Upper lobe of left lung (tissue), 6 donors: ENCODE measurements at regions not wholly inside any gene's neighbourhood (a gene's known extent, or its start where the extent isn't known, plus 50 kb on each side); places are given as distances from the start of the nearest gene placed in this dataset.

ENCODE experiments used
- ATAC-seq, 2 donors: fragments of 200-7000 bp; cut with Tn5 transposase; one replicate each; pipeline ENCODE4 v1.9.1; 2022; ENCODE audit warnings: mild to moderate bottlenecking in 2 of 2, moderate library complexity in 2 of 2; ENCODE audit not compliant: low FRiP score in 2 of 2
- DNase-seq, 2 donors: peaks; one replicate each; pipeline ENCODE4 v3.0.0-alpha.2; 2019 to 2020
- H3K27ac ChIP-seq, 4 donors: fragments of 200-600 bp; sonication (generic); one replicate each; pipeline ENCODE4 v1.5.1; 2016 to 2019
- H3K27me3 ChIP-seq, 4 donors: fragments of 200-600 bp; sonication (generic); one replicate each; pipeline ENCODE4 v1.5.1; 2017 to 2019
- H3K36me3 ChIP-seq, 4 donors: fragments of 200-600 bp; sonication (generic); one replicate each; pipeline ENCODE4 v1.5.1; 2016 to 2019
- H3K4me1 ChIP-seq, 4 donors: fragments of 200-600 bp; sonication (generic); one replicate each; pipeline ENCODE4 v1.5.1; 2018 to 2019
- H3K4me3 ChIP-seq, 4 donors: fragments of 200-600 bp; sonication (generic); one replicate each; pipeline ENCODE4 v1.5.1; 2017 to 2019; ENCODE audit warnings: mild to moderate bottlenecking in 2 of 4, moderate library complexity in 1 of 4
- H3K9me3 ChIP-seq, 4 donors: fragments of 200-600 bp; sonication (generic); one replicate each; pipeline ENCODE4 v1.5.1; 2018 to 2019
- EP300 ChIP-seq, 4 donors: sonication (generic); formaldehyde crosslinking; IDR thresholded peaks; one replicate each; pipeline ENCODE4 v1.5.1; 2017; ENCODE audit warnings: antibody characterized with exemption in 4 of 4, control low read depth in 2 of 4
- POLR2A ChIP-seq, 4 donors: fragments of 450-650 bp; IDR thresholded peaks; one replicate each; pipeline ENCODE4 v1.5.1; 2016 to 2017; ENCODE audit warnings: antibody characterized with exemption in 4 of 4, mild to moderate bottlenecking in 2 of 4
- POLR2AphosphoS5 ChIP-seq, 2 donors: sonication (generic); formaldehyde crosslinking; IDR thresholded peaks; one replicate each; pipeline ENCODE4 v1.5.1; 2017; ENCODE audit warnings: antibody characterized with exemption in 2 of 2
- WGBS, 2 donors: methylation state at CpG; one replicate each; pipeline ENCODE4 v1.1.5; 2017 to 2018; 5-methylcytosine and 5-hydroxymethylcytosine counted together
- TF ChIP-seq, protein P1 (sequence below), 6 experiments: fragments of 450-650 bp in 4 of 6; fragments of 200-600 bp in 2 of 6; sonication (generic) in 2 of 6; IDR thresholded peaks; one replicate each; pipeline ENCODE4 v1.5.1; 2016 to 2019; ENCODE audit warnings: antibody characterized with exemption in 6 of 6
- donor health status: DM: no; HTN: no; CAD: no; lungs with moderate emphysema.
- donor health status: DM: no; HTN: yes; CAD: no; lungs with severe emphysema.

DNA sequence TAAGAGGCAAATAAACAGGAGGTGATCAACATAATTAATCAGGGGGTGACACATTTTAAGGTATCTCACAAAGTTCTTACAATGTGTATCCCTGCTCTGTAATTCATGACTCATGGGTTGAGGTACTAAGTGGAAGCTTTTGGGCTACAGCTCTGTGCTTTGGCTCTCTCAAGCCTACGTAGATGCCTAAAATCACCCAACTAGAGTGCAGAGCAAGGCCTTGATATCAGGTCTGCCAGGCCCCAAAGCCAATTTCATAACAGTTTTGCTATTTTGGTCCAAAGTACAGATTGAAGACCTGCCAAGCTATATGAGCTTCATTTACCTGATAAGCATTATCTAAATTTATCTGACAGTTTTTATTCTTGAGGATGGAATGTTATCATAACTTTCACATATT is 175.3 kb upstream of the BET1 start:
- ATAC-seq = no peak
- no peak for TF ChIP-seq EP300 (IDR thresholded peaks at IDR 0.05)
- TF ChIP-seq, protein P1, sequence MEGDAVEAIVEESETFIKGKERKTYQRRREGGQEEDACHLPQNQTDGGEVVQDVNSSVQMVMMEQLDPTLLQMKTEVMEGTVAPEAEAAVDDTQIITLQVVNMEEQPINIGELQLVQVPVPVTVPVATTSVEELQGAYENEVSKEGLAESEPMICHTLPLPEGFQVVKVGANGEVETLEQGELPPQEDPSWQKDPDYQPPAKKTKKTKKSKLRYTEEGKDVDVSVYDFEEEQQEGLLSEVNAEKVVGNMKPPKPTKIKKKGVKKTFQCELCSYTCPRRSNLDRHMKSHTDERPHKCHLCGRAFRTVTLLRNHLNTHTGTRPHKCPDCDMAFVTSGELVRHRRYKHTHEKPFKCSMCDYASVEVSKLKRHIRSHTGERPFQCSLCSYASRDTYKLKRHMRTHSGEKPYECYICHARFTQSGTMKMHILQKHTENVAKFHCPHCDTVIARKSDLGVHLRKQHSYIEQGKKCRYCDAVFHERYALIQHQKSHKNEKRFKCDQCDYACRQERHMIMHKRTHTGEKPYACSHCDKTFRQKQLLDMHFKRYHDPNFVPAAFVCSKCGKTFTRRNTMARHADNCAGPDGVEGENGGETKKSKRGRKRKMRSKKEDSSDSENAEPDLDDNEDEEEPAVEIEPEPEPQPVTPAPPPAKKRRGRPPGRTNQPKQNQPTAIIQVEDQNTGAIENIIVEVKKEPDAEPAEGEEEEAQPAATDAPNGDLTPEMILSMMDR (IDR thresholded peaks at IDR 0.05) = no peak
- TF ChIP-seq POLR2AphosphoS5 (IDR thresholded peaks at IDR 0.05) = no peak
- TF ChIP-seq POLR2A (IDR thresholded peaks at IDR 0.05) = no peak
- 86 to 90% methylated on average over 1 of the region's 1 CpG for WGBS, 2 donors
- H3K27ac ChIP-seq = no peak overlapping the region
- H3K36me3 ChIP-seq = no peaks in the 10 kb centered on the region
- H3K4me3 ChIP-seq = no peak overlapping the region
- no peaks in the 10 kb centered on the region for H3K27me3 ChIP-seq
- H3K4me1 ChIP-seq = peaks cover 0 to 10% (median 6%) of the 10 kb centered on the region in 4 donors
- DNase-seq = no peak
- no peaks in the 10 kb centered on the region for H3K9me3 ChIP-seq

DNA sequence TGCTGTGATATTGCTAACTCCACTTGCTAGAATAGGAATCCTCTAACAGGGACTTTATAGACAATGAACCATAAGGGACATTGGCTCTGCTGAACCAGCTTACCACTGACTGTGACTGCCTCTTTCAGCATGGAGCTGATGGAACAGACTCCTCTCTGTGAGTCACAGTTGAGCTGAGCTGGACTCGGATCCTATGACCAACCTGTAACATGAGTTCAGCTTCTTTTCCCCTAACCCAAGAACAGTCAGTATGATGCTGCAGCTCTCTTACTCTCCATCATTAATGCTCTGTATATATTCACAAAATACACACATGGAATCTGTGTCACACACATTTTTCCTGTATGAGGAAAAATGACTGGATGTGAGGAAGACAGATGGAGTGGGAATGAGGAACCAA is 177.9 kb upstream of the BET1 start:
- TF ChIP-seq, protein P1 (IDR thresholded peaks at IDR 0.05) = no peak
- no peak for TF ChIP-seq POLR2A (IDR thresholded peaks at IDR 0.05)
- no peak for TF ChIP-seq EP300 (IDR thresholded peaks at IDR 0.05)
- no peak for TF ChIP-seq POLR2AphosphoS5 (IDR thresholded peaks at IDR 0.05)
- Histone ChIP-seq H3K4me1 (peaks cover 0 to 10% (median 6%) of the 10 kb centered on the region in 4 donors), H3K4me3 (no peak overlapping the region), H3K27ac (no peak overlapping the region), H3K9me3 (no peaks in the 10 kb centered on the region), H3K36me3 (no peaks in the 10 kb centered on the region), H3K27me3 (no peaks in the 10 kb centered on the region)
- DNase-seq (no peak), ATAC-seq (no peak)
- 91% methylated on average over 1 of the region's 1 CpG for WGBS, 2 donors

DNA sequence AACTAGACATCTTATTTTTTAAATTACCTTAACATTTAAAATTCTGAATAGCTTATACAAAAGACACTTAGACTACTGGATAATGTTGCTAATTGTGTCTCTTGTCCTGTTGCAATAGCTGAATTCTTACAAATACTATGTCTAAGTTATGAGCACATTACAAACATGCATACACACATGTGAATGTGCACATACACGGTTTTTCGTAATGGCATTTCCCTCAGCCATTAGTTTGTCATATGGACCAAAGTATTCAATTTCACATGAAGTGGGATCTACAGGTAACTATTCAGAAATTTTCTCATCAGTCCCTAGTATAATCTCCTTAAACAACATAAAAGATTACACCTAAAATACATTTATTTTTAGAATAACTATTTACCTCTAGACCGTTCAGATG is 178.6 kb upstream of the BET1 start:
- Histone ChIP-seq H3K27me3 (no peaks in the 10 kb centered on the region), H3K4me3 (no peak overlapping the region), H3K27ac (peak overlapping the region in 1 of 4 donors; percentile 72), H3K36me3 (no peaks in the 10 kb centered on the region), H3K9me3 (no peaks in the 10 kb centered on the region), H3K4me1 (peaks cover 0 to 10% (median 6%) of the 10 kb centered on the region in 4 donors)
- ATAC-seq (no peak), DNase-seq (no peak)
- WGBS, 2 donors = 80 to 83% methylated on average over 3 of the region's 3 CpGs
- TF ChIP-seq, protein P1 (IDR thresholded peaks at IDR 0.05) = no peak
- TF ChIP-seq POLR2AphosphoS5 (IDR thresholded peaks at IDR 0.05) = no peak
- TF ChIP-seq POLR2A (IDR thresholded peaks at IDR 0.05) = no peak
- TF ChIP-seq EP300 (IDR thresholded peaks at IDR 0.05) = no peak

DNA sequence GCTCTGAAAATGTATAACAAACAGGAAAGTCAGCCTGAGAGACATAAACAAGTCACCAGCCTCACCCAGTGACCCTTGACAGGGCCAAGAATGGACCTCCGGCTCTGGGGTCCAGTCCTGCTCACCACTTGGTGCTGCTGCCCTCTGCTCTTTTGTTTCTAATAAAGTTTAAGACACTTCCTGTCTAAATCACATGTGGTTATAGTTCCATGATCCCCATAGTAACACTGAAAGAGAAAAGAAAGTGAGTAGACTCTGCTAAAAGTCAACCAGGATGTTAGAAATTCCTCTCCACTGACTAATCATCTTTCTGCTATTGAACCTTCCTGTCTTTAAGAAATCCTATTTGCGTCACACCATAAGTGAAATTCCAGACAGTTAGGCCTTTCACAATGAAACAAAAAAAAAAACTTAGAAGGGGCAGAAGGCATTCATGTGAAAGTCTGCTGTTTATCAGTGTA is 179.2 kb upstream of the BET1 start:
- Histone ChIP-seq H3K4me3 (no peak overlapping the region), H3K9me3 (no peaks in the 10 kb centered on the region), H3K27ac (peak overlapping the region; percentile 61 to 72 (median 68)), H3K27me3 (no peaks in the 10 kb centered on the region), H3K36me3 (no peaks in the 10 kb centered on the region), H3K4me1 (peaks cover 0 to 10% (median 6%) of the 10 kb centered on the region in 4 donors)
- TF ChIP-seq POLR2A (IDR thresholded peaks at IDR 0.05) (no peak), EP300 (IDR thresholded peaks at IDR 0.05) (peak in 1 of 4 donors; percentile 57), POLR2AphosphoS5 (IDR thresholded peaks at IDR 0.05) (peak in 1 of 2 donors; percentile 39)
- TF ChIP-seq, protein P1 (IDR thresholded peaks at IDR 0.05) = no peak
- peak; percentile 88 to 92 for ATAC-seq
- WGBS, 2 donors = 27 to 29% methylated on average over 2 of the region's 2 CpGs
- no peak for DNase-seq

DNA sequence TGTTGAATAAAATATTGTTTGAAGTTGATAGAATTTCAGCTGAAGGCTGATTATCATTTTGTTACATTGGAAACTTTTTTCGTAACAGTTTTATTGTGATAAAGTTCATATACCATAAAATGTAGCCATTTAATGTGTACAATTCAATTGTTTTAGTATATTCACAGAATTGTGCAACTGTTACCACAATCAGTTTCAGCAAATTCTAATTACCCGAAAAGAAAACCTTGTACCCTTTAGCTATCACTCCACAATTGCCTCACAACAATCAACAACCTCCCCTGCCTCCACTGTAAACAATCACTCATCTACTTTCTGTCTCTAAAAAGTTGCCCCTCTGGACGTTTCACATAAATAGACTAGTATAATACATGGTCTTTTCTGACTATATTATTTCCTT is 179.7 kb upstream of the BET1 start:
- peak overlapping the region in 2 of 4 donors; percentile 71 to 72 for H3K27ac ChIP-seq
- peaks cover 0 to 10% (median 6%) of the 10 kb centered on the region in 4 donors for H3K4me1 ChIP-seq
- DNase-seq (no peak), ATAC-seq (no peak)
- no peaks in the 10 kb centered on the region for H3K36me3 ChIP-seq
- no peaks in the 10 kb centered on the region for H3K27me3 ChIP-seq
- H3K4me3 ChIP-seq = no peak overlapping the region
- no peaks in the 10 kb centered on the region for H3K9me3 ChIP-seq
- 65 to 72% methylated on average over 3 of the region's 3 CpGs for WGBS, 2 donors
- TF ChIP-seq, protein P1 (IDR thresholded peaks at IDR 0.05) = no peak
- TF ChIP-seq EP300 (IDR thresholded peaks at IDR 0.05) (no peak), POLR2A (IDR thresholded peaks at IDR 0.05) (no peak), POLR2AphosphoS5 (IDR thresholded peaks at IDR 0.05) (no peak)
